Common myeloid progenitor, CD34-positive (primary cell): ENCODE measurements at regions not wholly inside any gene's neighbourhood (a gene's known extent, or its start where the extent isn't known, plus 50 kb on each side); places are given as distances from the start of the nearest gene placed in this dataset.

Experiments used
- CTCF ChIA-PET: fragments of 350-600 bp; sonication (Branson Sonifier 250); formaldehyde crosslinking; loops from one replicate; lab custom pipeline; 2021; ENCODE audit warnings: antibody characterized with exemption; lab: Charles Lee
- POLR2A ChIA-PET: fragments of 350-600 bp; sonication (Branson Sonifier 250); formaldehyde crosslinking; loops from one replicate; lab custom pipeline; 2021; ENCODE audit warnings: antibody characterized with exemption; lab: Charles Lee
- DNase-seq, 3 donors: peaks; one replicate each; pipeline versions ENCODE4 v3.0.0 to v3.0.0-alpha.2; 2013
- H3K27ac ChIP-seq, 2 experiments: 1 replicate in 1 of 2; 2 replicates in 1 of 2; pipeline ENCODE4 v1.7.0; 2013; ENCODE audit warnings: inconsistent platforms in 2 of 2, low read length in 2 of 2, mild to moderate bottlenecking in 2 of 2, low read depth in 1 of 2, moderate library complexity in 1 of 2; ENCODE audit not compliant: severe bottlenecking in 2 of 2, insufficient read depth in 1 of 2, poor library complexity in 1 of 2
- H3K27me3 ChIP-seq, 5 experiments: replicated peaks in 2 of 5; 1 replicate in 3 of 5; 2 replicates in 2 of 5; pipeline versions ENCODE4 v1.6.1 to v1.7.0; 2013; ENCODE audit warnings: low read length in 4 of 5, mild to moderate bottlenecking in 2 of 5, moderate library complexity in 2 of 5, inconsistent platforms in 1 of 5; ENCODE audit not compliant: insufficient read depth in 5 of 5, control insufficient read depth in 4 of 5
- H3K36me3 ChIP-seq, 4 experiments: 1 replicate in 2 of 4; 2 replicates in 2 of 4; pipeline versions ENCODE4 v1.6.1 to v1.7.0; 2013; ENCODE audit warnings: low read length in 3 of 4, control low read depth in 1 of 4, mild to moderate bottlenecking in 1 of 4; ENCODE audit not compliant: control insufficient read depth in 4 of 4, insufficient read depth in 4 of 4
- H3K4me1 ChIP-seq, 4 experiments: 1 replicate in 3 of 4; 2 replicates in 1 of 4; pipeline versions ENCODE4 v1.6.1 to v1.7.1; 2013; ENCODE audit warnings: low read length in 3 of 4, mild to moderate bottlenecking in 3 of 4, control low read depth in 1 of 4, inconsistent platforms in 1 of 4, moderate library complexity in 1 of 4; ENCODE audit not compliant: control insufficient read depth in 4 of 4, insufficient read depth in 4 of 4; ENCODE audit errors: control extremely low read depth in 1 of 4
- H3K4me3 ChIP-seq, 7 experiments: 1 replicate in 4 of 7; 2 replicates in 3 of 7; pipeline versions ENCODE4 v1.5.1 to v1.7.0; 2013; ENCODE audit warnings: mild to moderate bottlenecking in 7 of 7, low read length in 6 of 7, moderate library complexity in 6 of 7, inconsistent platforms in 2 of 7, low read depth in 2 of 7, control low read depth in 1 of 7; ENCODE audit not compliant: insufficient read depth in 4 of 7, control insufficient read depth in 1 of 7; ENCODE audit errors: extremely low read depth in 1 of 7
- H3K9me3 ChIP-seq, 5 experiments: 1 replicate in 4 of 5; 2 replicates in 1 of 5; pipeline versions ENCODE4 v1.6.1 to v1.7.1; 2013; ENCODE audit warnings: low read length in 4 of 5, mild to moderate bottlenecking in 2 of 5, inconsistent platforms in 1 of 5, low read depth in 1 of 5, moderate library complexity in 1 of 5; ENCODE audit not compliant: control insufficient read depth in 4 of 5, insufficient read depth in 2 of 5; ENCODE audit errors: control extremely low read depth in 1 of 5
- WGBS: methylation state at CpG from one replicate; pipeline ENCODE4 v1.1.5; 2013; ENCODE audit not compliant: insufficient coverage; 5-methylcytosine and 5-hydroxymethylcytosine counted together

GRCh38 chr12:13724136-13724535 lies 257.3 kb downstream of the GRIN2B start:
- Histone ChIP-seq H3K27me3 (peaks cover 0 to 17% (median 11%) of the 10 kb centered on the region in 5 experiments), H3K4me3 (no peak overlapping the region), H3K36me3 (no peaks in the 10 kb centered on the region), H3K4me1 (no peaks in the 10 kb centered on the region), H3K27ac (no peak overlapping the region), H3K9me3 (no peaks in the 10 kb centered on the region)
- no peak for DNase-seq
- POLR2A ChIA-PET: no interaction called here
- CTCF ChIA-PET: interaction anchor here (1.0 kb wide), 1 partner anchor 12 kb away, joined by 3 read pairs; no protein-coding TSS in a partner anchor
- WGBS: 0% methylated on average over 1 of the region's 1 CpG

DNA sequence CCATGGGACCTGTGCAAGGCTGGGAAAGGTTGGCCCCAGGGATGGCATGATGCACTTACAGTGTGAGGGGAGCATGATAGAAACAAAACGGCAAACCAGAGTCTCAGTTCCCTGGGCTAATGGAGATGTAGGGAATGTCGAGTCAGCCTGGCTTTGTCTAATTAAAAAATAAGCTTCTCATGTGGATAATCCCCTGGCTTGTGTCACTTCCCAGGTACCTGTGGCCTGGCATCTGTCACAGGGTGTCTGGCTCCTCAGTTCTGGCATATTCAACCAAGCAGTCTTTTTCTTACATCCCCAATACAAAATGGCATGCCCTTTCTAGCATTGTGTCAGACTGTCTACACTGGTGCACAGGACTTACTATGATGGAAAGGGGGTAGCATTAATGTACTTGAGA lies 261.4 kb downstream of the GRIN2B start:
- Histone ChIP-seq H3K27ac (no peak overlapping the region), H3K4me1 (no peaks in the 10 kb centered on the region), H3K36me3 (no peaks in the 10 kb centered on the region), H3K4me3 (no peak overlapping the region), H3K27me3 (peaks cover 0 to 14% (median 5%) of the 10 kb centered on the region in 5 experiments), H3K9me3 (no peaks in the 10 kb centered on the region)
- 100% methylated on average over 2 of the region's 2 CpGs for WGBS
- POLR2A ChIA-PET: no interaction called here
- CTCF ChIA-PET: no interaction called here
- DNase-seq: no peak

- Histone ChIP-seq H3K36me3 (no peaks in the 10 kb centered on the region), H3K4me3 (no peak overlapping the region), H3K9me3 (no peaks in the 10 kb centered on the region), H3K4me1 (no peaks in the 10 kb centered on the region), H3K27ac (no peak overlapping the region), H3K27me3 (peaks cover 0 to 9% (median 4%) of the 10 kb centered on the region in 5 experiments)
- no peak for DNase-seq
- ChIA-PET POLR2A (no interaction called here), CTCF (no interaction called here)
- 96% methylated on average over 5 of the region's 5 CpGs for WGBS
These were observed 263.1 kb downstream of the GRIN2B start for GRCh38 chr12:13718271-13718670.

- H3K4me3 ChIP-seq: no peak overlapping the region
- no peak overlapping the region for H3K27ac ChIP-seq
- H3K4me1 ChIP-seq: no peaks in the 10 kb centered on the region
- ChIA-PET POLR2A (no interaction called here), CTCF (no interaction called here)
- DNase-seq: no peak
- H3K36me3 ChIP-seq: no peaks in the 10 kb centered on the region
- H3K27me3 ChIP-seq: peaks cover 0 to 4% (median 1%) of the 10 kb centered on the region in 5 experiments
- no peaks in the 10 kb centered on the region for H3K9me3 ChIP-seq
- WGBS: 95% methylated on average over 2 of the region's 2 CpGs
These were observed 265.3 kb downstream of the GRIN2B start for GRCh38 chr12:13716119-13716518.

DNA sequence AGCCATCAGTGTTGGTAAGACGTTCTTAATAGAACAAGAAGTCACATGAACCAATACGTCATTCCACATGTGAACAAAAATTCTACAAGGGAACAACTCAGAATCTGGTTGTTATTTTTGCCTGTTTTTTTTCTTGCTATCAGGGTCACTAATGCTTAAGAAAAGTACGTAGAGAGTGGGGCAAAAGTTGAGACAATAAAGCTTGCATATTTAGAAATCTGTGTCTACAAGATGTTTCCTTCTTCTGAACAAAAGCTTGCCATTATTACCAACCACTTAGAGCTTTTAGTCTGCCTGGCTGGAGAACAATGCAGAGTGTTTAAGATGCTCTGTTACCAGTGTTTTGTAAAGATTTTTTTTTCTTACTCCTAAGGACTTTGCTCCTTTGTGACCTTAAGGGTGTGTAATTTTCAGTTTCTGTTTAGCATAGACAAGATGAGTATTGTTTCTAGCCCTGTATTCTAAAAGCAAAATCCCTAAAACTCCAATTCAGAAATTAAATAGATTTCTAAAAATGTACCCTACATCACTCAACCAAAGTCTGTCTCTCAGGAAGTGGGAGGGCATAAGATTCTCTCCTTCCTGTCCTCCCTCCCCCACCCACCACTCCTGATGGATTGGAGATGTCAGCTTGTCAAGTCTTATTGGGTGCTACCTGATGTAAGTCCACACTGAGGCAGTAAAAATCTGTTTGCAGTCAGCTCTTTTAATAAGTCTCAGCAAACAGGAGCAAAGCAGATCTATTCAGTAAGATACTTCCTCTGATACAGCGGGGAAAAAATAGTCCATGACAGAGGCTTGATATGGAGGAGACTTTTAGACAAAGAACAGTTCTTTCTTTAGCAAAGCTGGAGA lies 267.6 kb downstream of the GRIN2B start:
- Histone ChIP-seq H3K4me3 (no peak overlapping the region), H3K4me1 (no peaks in the 10 kb centered on the region), H3K27me3 (peaks cover 0 to 4% (median 0%) of the 10 kb centered on the region in 5 experiments), H3K36me3 (no peaks in the 10 kb centered on the region), H3K27ac (no peak overlapping the region), H3K9me3 (no peaks in the 10 kb centered on the region)
- DNase-seq: no peak
- ChIA-PET CTCF (no interaction called here), POLR2A (no interaction called here)
- WGBS: 70% methylated on average over 3 of the region's 4 CpGs

DNA sequence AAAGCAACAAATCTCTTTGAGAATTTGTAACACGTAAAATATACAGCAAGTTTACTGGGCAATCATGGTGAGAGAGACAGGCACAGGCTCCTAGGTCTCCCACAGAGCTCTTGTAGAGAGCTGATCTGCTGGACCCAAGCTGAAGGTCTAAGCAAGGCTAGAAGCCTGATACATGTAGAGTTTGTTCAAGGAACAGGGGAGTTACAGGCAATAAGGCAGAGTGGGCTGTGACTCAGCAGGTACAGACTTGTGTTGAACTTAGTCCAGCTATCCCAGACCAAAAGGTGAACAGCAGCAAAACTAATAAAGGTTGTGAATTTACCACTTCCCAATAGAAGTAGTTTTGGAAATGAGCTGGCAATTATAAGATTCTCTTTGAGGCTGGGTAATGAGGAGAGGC lies 273.6 kb downstream of the GRIN2B start:
- 100% methylated on average over 1 of the region's 1 CpG for WGBS
- CTCF ChIA-PET: no interaction called here
- POLR2A ChIA-PET: no interaction called here
- Histone ChIP-seq H3K4me3 (no peak overlapping the region), H3K27ac (no peak overlapping the region), H3K36me3 (no peaks in the 10 kb centered on the region), H3K4me1 (no peaks in the 10 kb centered on the region), H3K9me3 (no peaks in the 10 kb centered on the region), H3K27me3 (peaks cover 0 to 7% (median 2%) of the 10 kb centered on the region in 5 experiments)
- no peak for DNase-seq

DNA sequence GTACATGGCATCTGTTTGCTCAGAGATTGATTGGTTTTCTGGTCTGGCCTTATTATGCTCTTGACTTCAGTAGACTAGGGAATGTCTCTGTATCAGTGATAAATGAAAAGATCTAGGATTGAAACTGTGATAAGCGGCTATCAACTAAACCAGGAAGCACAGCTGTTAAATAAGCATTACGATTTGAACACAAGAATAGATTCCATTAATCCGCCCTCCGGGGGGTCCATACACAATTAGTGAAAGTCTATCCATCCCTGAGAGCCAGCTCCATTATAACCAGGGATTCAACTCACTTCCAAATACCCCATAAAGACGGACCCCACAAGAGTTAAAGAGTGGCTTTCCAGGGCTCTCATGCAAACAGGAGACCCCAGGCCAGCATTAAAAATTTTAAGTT lies 279.0 kb downstream of the GRIN2B start:
- ChIA-PET CTCF (no interaction called here), POLR2A (no interaction called here)
- Histone ChIP-seq H3K36me3 (no peaks in the 10 kb centered on the region), H3K9me3 (no peaks in the 10 kb centered on the region), H3K27me3 (peaks cover 0 to 7% (median 2%) of the 10 kb centered on the region in 5 experiments), H3K4me1 (no peaks in the 10 kb centered on the region), H3K4me3 (no peak overlapping the region), H3K27ac (no peak overlapping the region)
- 53% methylated on average over 4 of the region's 5 CpGs for WGBS
- no peak for DNase-seq
